Stimulated activated CD4-positive, alpha-beta T cell treated with anti-CD3 and anti-CD28 coated beads, Interleukin-2, amount 100 ng/mL, for 24 hours (primary cell): ENCODE measurements at regions not wholly inside any gene's neighbourhood (a gene's known extent, or its start where the extent isn't known, plus 50 kb on each side); places are given as distances from the start of the nearest gene placed in this dataset.

Experiments used
- DNase-seq, 2 donors: peaks; one replicate each; pipeline ENCODE4 v3.0.0-alpha.2; 2020

DNA sequence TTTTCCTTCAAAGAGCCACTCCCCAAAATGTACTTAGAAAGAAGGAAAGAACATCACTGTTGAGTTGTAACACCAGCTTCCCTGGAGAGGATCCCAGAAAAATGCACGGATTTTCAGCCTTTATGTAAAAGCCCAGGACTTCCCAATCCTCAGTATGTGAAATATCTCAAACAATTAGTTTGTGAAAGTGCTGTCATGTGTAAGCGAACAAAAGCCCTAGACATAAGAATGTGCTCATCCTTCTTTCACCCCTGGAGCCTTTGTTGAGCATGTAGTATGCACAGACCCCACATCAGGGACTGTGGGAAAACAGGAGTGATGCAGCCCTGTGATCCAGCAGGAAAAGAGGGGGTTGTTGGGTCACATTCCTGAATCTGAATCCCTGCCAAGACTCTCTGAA is 441.4 kb upstream of the ZNF507 start:
- no peak for DNase-seq

DNA sequence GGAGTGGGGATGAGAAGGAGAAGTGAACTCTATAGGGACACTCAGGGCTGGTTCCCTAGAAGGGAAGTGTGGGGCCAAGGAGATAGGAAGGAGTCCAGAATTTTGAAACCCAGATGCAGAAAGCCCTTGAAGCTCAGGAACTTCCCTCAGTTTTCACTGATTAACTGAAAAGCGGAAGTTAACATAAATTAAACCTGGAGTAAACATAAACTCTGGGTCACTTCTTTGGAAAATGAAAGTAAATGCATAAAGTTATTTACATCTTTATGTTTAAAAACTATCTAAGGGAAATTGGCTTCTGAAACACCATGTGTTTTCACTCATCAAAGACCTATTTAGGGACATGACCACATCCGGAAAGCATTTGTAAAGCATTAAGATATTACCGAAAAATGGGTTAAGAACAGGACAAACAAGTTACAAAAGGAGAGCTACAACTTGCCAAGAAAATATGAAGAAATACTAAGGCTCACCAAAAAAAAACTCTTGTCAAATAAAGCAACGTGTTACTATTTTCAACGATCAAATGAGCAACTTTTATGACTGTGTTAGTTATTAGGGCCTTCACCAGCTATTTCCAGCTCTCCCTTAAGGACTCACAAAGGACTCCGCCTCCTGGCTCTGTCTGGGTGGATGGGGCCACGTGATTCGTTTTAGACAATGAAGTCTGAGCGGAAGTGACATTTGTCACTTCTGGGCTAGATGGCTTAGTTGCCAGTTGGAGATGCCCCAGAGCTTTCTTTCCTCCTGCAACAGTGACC is 439.1 kb upstream of the ZNF507 start:
- no peak for DNase-seq

DNA sequence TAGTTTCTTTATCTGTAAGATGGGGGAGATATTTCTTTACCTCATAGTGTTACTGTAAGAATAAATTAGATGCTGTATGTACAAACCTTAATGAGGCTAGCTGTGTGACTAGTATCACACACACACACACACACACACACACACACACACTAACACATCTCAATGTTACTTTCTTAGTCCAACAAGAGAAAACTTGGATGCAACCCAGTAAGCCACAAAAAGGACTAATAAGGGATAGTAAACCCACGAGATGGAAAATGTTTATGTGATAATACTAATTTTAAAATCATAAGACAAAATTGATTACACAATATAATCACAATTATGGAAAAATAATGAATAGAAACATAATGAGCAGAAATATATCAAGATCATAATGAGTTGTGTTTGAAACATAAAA is 437.7 kb upstream of the ZNF507 start:
- DNase-seq = no peak

DNA sequence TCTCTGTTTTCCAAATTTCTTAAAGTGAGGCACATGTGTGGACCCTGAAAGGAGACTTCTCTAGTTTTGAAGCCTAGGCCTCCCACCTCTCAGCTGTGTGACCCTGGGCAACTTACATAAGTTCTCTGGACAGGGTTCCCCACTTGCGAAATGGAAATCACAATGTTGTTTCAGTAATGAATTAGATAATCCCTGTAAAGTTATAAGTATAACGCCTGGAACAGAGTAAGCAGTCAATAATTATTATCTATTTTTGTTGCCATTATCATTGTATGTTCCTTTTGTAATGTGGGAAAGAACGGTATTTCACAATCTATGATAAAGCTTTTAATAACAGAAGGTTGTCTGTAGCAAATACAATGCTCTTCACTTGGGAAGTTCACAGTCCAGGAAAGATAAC is 437.3 kb upstream of the ZNF507 start:
- DNase-seq = no peak

DNA sequence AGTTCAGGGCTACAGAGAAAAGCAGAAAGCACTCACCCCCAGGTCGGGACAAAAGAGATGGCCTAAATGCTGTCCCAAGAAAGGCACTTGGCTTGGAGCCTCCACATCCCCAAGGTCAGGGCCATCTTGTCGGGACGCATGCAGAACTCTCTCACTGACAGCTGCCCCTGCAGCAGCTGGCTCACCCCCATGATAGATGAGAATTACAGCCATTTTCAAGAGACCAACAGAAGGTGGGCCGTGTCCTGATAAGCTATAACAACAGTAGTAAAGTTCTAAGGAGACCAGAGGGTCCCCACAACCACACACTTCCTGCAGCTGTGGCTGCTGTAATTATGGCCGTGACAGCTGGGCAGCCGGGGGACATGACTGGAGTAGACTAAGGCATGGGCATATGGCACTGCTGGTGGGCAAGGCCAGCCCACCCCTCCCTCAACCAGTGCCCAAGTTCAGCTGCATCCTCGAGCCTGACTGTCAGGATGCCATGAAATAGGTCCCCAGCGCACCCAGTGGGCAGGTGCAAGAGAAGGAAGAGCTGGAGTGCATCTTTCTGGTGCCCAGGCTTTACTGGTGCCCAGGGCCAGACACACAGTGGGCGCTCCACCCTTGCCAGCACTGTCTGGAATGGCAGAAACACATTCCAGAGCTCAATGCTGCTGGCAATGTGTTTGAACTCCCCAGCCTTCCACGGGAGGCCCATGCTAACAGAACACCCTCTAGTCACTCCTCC is 436.7 kb upstream of the ZNF507 start:
- no peak for DNase-seq

- DNase-seq = no peak
These were observed 435.2 kb upstream of the ZNF507 start for GRCh38 chr19:31910224-31910623.

DNA sequence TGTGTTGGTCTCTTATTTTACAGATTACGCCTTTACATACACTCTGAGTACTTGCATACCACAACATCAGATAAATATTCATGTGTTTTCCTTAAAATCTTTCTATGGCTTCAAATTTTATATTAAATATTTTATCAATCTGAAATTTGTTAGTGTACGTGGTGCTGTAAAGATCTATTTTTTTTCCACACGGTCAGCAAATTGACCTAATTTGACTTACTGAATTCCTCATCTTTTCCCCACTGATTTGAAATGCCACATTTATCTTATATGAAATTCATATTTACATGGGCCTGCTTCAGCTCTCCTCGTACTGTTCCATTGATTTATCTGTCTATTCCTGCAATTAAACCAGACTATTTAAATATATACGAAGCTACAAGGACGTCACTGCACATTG is 433.8 kb upstream of the ZNF507 start:
- no peak for DNase-seq

DNA sequence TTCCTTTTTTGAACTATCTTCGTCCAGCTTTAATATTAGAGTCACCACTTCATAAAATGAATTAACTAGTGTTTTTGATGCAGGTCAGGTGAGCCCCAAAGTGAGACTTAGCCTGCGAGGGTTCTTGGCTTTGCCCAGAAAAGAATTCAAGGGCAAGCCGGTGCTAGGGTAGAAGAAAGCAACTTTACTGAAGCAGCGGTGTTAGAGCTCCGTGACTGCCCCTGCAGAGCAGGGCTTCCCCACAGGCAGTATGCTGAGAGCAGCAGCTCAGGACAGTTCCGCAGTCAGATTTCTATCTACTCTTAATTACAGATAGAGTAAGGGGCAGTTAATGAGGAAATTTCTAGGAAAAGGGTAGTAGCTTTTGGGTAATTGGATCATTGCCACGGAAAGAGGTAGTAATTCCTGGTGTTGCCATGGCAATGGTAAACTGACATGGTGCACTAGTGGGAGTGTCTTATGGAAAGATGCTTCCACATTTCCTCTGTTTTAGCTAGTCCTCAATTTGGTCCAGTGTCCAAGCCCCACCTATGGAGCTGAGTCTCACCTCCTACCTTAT is 432.2 kb upstream of the ZNF507 start:
- DNase-seq = no peak

DNA sequence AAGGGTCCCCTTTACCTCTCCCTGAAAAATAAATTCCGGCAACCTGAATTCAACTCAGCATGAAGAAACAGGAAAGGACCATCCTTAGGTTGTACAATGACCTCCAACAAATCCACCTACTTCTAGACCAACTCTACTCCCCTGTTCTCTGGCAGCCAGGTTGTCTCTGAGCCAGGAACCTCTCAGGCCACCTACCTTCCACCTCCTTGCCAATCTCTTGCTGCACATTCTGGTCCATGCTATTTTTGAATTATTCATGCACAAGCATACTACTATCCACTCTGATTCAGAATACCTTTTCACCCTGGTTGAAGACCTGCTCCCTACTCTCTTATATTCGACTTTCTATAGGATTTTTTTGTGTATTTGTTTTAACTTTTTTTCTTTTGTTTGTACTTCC is 415.0 kb upstream of the ZNF507 start:
- no peak for DNase-seq

DNA sequence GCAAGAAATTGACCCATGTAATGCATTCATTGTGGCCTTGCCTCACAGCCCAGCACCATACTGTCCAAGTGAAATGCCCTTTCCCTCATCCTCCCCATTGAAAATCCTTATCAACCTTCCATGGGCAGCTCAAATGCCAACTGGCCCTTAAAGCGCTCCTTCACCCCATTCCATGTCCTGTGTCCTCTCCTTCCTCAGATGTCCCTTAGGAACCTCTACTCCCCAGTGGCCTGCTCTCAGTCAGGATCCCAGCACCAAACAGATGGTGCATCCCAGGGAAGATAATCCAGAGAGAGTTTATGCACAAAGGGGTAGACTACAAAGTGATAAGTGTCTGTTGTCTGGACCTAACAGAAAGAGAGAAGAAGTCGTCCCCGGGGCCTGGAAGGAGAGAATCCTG is 407.4 kb upstream of the ZNF507 start:
- no peak for DNase-seq

GRCh38 chr19:31938675-31939074 is 406.7 kb upstream of the ZNF507 start:
- no peak for DNase-seq

GRCh38 chr19:31940396-31940795 is 405.0 kb upstream of the ZNF507 start:
- DNase-seq = no peak

GRCh38 chr19:31943191-31943661 is 402.2 kb upstream of the ZNF507 start:
- no peak for DNase-seq

GRCh38 chr19:31943778-31944177 is 401.6 kb upstream of the ZNF507 start:
- no peak for DNase-seq

GRCh38 chr19:31944326-31944725 is 401.1 kb upstream of the ZNF507 start:
- DNase-seq = no peak

DNA sequence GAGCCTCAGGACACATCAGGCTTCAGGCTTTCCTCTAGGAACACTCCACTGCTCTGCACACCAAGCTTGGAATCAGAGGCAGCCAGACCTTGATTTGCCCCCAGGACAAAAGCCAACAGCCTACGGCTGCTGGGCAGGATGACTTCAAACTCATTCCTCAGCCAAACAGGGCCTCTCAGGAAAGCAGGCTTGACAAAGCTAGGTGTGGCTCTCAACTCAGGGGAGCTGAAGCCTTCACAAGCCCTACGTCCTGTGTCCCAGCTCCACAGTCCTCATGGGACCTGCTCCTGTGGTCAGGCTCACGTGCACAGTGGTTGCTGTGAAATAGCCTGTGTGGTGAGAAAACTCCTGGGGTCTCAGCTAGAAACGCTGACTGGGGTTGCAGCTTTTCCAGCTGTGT is 398.9 kb upstream of the ZNF507 start:
- no peak for DNase-seq

- DNase-seq = no peak
These were observed 397.8 kb upstream of the ZNF507 start for GRCh38 chr19:31947436-31948115.

GRCh38 chr19:31952693-31953092 is 392.7 kb upstream of the ZNF507 start:
- DNase-seq = no peak

- DNase-seq = no peak
These were observed 390.3 kb upstream of the ZNF507 start for GRCh38 chr19:31955061-31955460.

DNA sequence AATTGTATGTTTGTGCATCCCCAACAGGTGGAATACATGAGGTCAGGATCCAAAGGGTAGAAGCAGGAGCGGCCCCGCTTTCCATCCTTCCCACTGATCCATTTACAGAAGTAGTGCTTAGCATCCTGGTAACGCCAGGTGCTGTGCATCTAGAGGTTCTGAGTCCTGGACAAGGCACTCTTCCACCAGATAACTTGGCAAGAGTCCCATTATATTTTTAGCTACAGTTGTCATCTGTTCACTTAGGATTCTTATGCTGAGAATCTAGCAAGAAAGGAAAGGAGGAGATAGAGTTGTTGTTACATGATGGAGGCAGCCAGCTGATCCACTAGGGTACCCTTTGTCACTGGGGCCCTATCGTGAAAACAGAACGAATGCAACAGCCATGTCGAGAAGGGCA is 389.5 kb upstream of the ZNF507 start:
- no peak for DNase-seq

DNA sequence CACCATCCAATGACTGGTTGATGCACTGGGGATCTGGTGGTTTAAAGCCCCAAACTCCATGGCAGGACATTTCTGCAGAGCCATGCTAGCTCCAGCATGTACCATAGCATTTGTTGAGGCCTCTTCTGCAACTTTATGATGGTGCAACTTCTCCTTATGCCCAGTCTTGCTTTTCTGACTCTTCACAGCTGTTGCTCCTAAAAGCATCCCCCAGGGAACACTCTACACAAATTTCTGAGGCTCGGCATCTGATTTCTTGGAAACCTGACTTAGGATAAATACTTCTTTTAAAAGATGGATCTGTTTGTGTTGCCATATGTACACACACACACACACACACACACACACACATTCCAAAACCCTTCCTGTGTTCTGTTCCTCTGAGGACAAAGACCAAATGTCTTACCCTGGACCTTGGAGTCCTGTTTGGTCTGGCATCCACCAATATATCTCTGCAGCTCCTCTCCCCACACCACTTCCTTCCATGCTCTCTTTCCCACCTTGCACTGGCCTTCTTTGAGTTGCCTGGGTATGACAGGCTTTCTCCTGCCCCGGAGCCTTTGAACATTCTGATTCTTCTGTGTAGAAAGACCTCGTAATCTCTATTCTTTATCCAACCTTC is 388.5 kb upstream of the ZNF507 start:
- DNase-seq = no peak

DNA sequence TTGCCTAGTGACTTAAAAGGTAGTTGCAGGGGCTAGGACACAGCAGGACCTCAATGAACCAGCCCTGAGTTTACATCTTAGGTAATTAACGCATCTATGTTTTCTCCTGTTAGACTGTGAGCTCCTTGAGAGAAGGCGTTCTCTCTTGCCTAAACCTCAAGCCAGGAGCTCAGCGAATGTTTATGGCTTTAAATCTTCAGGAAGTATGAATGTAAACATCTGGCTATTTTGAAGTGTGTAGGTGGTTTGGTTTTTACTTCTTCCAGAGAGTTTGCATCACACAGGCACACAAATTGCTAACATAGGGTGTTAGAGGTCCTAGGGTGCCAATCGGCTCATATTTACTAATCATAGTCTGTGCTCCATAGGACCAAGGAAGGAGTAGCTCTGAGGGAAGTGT is 387.7 kb upstream of the ZNF507 start:
- DNase-seq = no peak

- no peak for DNase-seq
These were observed 385.8 kb upstream of the ZNF507 start for GRCh38 chr19:31959527-31960018.
